PC-9 (cell line): ENCODE measurements at regions not wholly inside any gene's neighbourhood (a gene's known extent, or its start where the extent isn't known, plus 50 kb on each side); places are given as distances from the start of the nearest gene placed in this dataset.

Experiments
- EZH2 ChIP-seq: fragments of 200-600 bp; sonication (generic); IDR thresholded peaks from 2 replicates; pipeline ENCODE4 v1.8.0; 2017; ENCODE audit warnings: antibody characterized with exemption, low read depth
- TF ChIP-seq, protein P1 (sequence below): fragments of 200-600 bp; sonication (generic); conservative IDR thresholded peaks from 2 replicates; pipeline ENCODE4 v1.6.1; 2017; ENCODE audit warnings: mixed run types, antibody characterized with exemption, mild to moderate bottlenecking, moderate library complexity

DNA sequence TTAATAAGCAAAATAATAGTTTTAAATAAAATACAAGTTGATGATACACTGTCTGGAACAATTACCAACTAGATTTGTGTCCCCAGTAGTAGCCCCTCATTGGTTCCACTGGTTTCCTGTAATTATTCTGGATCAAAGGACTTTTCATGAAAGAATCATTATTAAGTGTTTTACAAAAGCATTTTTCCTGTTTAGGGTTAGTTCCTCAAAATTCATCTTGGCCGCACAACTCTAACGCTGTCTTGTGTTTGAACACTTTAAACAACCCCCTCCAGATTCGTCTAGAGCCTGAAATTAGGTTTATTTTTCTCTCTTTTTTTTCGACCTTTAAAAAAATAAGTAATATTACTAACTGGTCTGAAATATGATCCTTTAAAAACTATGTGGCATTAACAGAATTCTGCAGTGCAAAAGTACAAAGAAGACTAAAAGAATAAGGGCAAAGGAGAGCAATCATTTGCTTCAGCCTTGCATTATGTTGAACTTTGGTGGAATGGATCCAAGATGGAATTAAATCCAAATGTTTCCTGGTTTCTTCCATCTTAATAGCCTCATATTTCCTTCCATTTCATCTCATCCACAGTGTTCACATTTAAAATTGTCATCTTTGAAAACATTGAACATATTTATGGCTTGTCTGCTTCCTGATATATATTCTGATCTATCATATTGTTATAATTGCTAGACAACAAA lies 678.4 kb downstream of the IRS1 start:
- TF ChIP-seq, protein P1, sequence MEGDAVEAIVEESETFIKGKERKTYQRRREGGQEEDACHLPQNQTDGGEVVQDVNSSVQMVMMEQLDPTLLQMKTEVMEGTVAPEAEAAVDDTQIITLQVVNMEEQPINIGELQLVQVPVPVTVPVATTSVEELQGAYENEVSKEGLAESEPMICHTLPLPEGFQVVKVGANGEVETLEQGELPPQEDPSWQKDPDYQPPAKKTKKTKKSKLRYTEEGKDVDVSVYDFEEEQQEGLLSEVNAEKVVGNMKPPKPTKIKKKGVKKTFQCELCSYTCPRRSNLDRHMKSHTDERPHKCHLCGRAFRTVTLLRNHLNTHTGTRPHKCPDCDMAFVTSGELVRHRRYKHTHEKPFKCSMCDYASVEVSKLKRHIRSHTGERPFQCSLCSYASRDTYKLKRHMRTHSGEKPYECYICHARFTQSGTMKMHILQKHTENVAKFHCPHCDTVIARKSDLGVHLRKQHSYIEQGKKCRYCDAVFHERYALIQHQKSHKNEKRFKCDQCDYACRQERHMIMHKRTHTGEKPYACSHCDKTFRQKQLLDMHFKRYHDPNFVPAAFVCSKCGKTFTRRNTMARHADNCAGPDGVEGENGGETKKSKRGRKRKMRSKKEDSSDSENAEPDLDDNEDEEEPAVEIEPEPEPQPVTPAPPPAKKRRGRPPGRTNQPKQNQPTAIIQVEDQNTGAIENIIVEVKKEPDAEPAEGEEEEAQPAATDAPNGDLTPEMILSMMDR, result no peak
- TF ChIP-seq EZH2, result no peak
